HG03108 (cell line): ENCODE measurements at regions not wholly inside any gene's neighbourhood (a gene's known extent, or its start where the extent isn't known, plus 50 kb on each side); places are given as distances from the start of the nearest gene placed in this dataset.
A peak's percentile ranks its signal among the peaks of the same experiment; 100 is the strongest.
"Not testable (repeated sequence)": the region's sequence is repeated elsewhere in the genome, so short reads cannot be mapped to it uniquely, and the experiment has no call there.

ENCODE experiments used
- ATAC-seq: cut with Tn5 transposase; IDR thresholded peaks from one replicate; pipeline ENCODE4 v1.9.1; 2021; ENCODE audit warnings: moderate library complexity; ENCODE audit not compliant: unreplicated experiment

DNA sequence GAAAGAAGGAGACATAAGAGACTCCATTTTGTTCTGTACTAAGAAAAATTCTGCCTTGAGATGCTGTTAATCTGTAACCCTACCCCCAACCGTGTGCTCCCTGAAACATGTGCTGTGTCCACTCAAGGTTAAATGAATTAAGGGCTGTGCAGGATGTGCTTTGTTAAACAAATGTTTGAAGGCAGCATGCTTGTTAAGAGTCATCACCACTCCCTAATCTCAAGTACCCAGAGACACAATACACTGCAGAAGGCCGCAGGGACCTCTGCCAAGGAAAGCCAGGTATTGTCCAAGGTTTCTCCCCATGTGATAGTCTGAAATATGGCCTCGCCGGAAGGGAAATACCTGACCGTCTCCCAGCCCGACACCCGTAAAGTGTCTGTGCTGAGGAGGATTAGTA lies 152.4 kb upstream of the NOTCH2NLA start:
- ATAC-seq: not testable (repeated sequence)

GRCh38 chr1:146376708-146377496 lies 148.1 kb upstream of the NOTCH2NLA start:
- peak; percentile 83 for ATAC-seq

GRCh38 chr1:146376309-146376707 lies 147.5 kb upstream of the NOTCH2NLA start:
- peak; percentile 68 for ATAC-seq

DNA sequence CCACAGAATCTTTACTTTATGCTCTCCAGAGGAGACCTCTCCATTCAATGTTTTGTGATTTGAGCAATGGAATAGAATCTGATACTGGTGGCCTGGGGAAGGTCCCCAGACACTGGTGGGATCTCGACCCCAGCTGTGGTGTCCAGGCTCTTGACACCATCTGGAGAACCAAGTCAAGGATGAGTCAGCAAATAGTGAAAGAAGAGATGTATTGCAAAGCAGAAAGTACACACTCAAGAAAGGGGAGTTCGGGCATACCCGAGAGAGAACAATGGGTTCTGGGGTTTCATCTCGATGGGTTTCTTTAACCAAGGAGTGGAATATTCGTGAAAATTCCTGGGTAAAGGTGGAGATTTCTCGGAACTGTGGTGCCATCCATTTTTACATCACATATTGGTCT lies 146.3 kb upstream of the NOTCH2NLA start:
- not testable (repeated sequence) for ATAC-seq

- ATAC-seq: not testable (repeated sequence)
Measured at GRCh38 chr1:146369940-146370339, 141.1 kb upstream of the NOTCH2NLA start.

DNA sequence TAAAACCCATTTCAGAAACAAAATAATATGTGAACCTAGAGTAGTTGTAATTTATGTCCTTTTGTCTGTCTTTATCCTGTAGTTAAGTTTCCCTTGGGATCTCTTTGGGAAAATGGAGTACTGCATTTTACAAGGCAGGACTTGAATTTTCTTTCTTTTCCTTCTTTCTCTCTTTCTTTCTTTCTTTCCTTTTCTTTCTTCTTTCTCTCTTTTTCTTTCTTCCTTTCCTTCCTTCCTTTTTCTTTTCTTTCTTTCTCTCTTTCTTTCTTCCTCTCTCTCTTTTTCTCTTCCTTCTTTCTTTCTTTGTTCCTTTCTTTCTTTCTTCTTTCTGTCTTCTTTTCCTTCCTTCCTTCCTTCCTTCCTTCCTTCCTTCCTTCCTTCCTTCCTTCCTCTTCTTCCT lies 126.6 kb upstream of the NOTCH2NLA start:
- ATAC-seq: not testable (repeated sequence)

DNA sequence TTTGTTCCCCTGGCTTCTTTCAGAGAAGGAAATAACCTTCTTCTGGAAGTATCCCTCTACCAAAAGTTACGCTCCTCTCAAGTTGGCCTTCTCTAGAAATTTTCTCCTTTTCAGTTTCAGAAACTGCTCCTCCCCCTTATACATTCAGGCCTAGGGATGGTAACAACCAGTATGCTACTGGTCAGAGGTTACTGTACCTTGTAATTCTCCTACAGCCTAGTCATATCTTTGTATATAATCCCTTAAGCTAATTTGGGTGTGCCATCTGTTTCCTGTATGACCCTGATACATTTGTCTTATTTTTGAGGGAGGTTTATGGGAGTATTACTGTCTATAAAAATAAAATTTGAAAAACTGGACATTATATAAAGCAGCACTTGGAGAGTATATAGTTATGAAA lies 98.0 kb upstream of the NOTCH2NLA start:
- not testable (repeated sequence) for ATAC-seq

DNA sequence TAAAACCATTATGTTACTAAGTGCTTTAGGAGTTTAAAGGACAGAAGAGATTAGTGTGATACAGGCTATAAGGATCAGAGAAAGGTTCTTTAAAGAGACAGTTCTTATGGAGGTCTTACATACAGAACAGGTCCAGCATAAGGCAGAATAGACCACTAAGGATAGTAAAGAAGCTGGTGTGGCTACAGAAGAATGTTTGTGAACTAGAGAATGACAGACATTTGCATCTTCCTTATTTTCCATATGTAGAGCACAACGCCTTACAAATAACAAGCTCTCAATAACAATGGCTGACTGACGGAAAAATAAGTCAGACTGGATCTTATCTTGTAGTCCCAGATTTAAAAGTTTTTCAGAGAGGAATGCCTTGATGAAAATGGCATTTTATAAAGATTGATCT lies 95.6 kb upstream of the NOTCH2NLA start:
- not testable (repeated sequence) for ATAC-seq

DNA sequence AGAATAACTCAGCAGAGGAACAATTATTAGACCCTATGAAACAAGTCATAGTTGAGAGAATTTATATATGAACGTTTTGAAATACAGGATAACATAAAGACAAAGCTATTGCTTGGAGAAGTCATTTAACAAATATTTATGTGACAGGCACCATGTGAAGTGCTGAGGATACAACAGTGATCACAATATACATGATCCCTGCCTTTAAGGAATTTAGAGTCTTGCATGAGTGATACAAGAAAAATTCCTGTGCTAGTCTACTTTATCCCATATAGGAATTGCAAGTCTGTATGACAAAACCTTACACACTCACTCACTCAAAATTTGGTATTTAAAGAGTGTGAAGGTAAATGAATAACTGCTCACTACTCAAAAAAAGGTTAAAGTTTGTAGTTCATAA lies 94.5 kb upstream of the NOTCH2NLA start:
- ATAC-seq: not testable (repeated sequence)

DNA sequence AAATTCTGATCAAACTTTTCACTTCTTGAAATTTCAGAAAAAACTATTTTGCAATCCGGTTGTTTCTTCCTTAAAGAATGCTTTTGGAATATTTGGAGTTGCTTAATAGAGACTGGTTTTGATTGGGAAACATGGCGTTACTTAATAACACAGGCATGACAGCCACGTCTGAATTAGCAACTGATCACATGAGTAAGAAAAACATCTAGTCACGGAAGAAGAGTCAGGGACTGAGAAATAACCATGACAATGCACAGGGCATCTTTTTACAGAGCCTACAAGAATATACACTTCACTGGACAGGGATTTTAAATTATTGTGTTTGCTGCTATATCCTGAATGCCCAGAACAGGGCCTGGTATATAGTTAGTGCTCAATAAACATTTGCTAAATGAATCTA lies 94.1 kb upstream of the NOTCH2NLA start:
- ATAC-seq: not testable (repeated sequence)

DNA sequence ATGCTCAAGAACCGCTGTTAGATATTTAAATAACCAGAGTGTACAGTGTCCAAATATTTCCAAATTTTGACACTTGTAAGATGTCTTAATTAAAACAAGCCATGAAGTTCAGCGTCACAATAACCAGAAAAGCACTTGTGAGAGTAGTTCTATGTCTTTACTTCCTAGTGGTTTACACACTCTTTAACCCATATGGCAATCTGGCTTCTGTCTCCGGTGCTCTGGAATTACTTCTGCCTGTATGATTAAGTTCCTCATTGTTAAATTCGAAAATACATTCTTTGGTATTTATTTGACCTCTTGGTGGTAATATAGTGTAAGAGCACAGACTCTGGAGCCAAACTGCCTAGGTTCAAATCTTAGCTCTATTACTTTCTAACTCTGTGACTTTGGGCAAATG lies 89.9 kb upstream of the NOTCH2NLA start:
- ATAC-seq: not testable (repeated sequence)

DNA sequence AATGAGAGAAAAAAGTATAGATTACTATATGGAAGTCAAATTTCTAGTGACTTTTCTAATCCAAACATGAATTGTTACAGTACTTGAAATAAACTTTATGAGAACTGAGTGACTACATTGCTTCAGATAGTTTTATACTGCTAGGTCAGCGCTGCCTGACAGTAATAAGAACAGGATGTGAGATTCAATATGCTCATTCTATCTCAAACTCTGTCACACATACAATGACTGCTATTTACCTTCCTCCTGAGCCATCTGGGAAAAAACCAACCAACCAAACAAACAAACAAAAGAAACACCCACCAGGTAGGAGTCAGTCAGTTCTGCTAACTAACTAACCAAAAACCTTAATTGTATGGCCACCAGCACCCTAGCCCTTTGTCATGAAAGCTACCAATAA lies 89.0 kb upstream of the NOTCH2NLA start:
- ATAC-seq: not testable (repeated sequence)

DNA sequence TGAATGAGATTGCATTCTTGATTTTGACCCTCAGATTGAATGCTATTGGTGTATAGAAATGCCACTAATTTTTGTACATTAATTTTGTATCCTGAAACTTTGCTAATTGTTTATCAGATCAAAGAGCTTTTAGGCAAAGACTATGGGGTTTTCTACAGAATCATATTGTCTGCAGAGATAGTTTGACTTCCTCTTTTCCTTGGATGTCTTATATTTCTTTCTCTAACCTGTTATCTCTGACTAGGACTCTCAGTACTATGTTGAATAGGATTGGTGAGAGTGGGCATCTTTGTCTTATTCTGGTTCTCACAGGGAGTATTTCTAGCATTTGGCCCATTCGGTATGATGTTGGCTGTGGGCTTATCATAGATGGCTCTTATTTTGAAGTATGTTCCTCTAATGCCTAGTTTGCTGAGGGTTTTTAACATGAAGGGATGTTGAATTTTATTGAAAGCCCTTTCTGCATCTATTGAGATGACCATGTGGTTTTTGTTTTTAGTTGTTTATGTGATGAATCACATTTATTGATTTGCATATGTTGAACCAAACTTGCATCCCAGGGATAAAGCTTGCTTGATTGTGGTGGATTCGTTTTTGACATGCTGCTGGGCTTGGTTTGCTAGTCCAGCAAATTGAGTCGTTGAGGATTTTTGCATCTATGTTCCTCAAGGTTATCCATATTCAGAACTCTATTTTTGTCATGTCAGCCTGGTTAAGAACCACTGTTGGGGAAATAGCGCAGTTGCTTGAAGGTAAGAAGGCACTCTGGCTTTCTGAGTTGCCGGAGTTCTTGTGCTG lies 85.8 kb upstream of the NOTCH2NLA start:
- not testable (repeated sequence) for ATAC-seq

DNA sequence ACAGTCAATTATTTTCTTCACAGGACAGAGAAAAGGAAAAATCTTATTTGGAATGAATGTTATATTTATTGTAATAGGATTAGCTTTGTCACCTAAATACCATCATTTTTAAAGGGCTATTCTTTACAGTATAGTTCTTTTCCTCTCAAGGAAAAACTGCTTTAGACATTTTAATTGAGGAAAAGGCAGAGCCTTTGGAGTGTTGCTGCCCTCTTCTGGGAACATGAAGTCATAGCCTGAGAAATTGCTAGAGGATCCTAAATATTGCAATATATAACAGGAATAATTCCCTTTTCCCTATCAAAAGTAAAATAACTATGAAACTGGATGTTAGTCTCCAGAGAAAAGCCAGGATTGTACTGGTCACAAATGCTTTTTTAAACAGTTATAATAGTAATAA lies 81.8 kb upstream of the NOTCH2NLA start:
- ATAC-seq: not testable (repeated sequence)

GRCh38 chr1:146309427-146309826 lies 80.6 kb upstream of the NOTCH2NLA start:
- ATAC-seq: not testable (repeated sequence)

- not testable (repeated sequence) for ATAC-seq
Measured at GRCh38 chr1:146308892-146309291, 80.1 kb upstream of the NOTCH2NLA start.

GRCh38 chr1:146308152-146308551 lies 79.3 kb upstream of the NOTCH2NLA start:
- ATAC-seq: not testable (repeated sequence)

- peak; percentile 93 for ATAC-seq
Measured at GRCh38 chr1:146307632-146308031, 78.8 kb upstream of the NOTCH2NLA start.

- ATAC-seq: not testable (repeated sequence)
Measured at GRCh38 chr1:146306651-146307050, 77.8 kb upstream of the NOTCH2NLA start.

GRCh38 chr1:146305442-146305841 lies 76.6 kb upstream of the NOTCH2NLA start:
- ATAC-seq: not testable (repeated sequence)

DNA sequence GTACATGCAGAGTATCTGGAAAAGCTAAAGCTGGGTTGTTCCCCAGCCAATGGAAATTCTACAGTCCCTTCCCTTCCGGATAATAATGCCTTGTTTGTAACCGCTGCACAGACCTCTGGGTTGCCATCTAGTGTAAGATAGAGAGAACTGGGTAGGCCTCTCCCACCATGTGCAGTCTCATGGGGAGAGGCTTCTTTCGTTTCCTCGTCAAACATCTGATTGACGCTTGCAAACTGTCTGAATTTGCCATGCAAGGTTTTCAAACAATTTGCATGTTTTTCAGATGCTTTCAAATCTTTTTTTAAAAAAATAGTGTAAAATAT lies 69.7 kb upstream of the NOTCH2NLA start:
- peak; percentile 86 for ATAC-seq
